ENCODE measurements at regions not wholly inside any gene's neighbourhood (a gene's known extent, or its start where the extent isn't known, plus 50 kb on each side); places are given as distances from the start of the nearest gene placed in this dataset.
"Not testable (repeated sequence)": the region's sequence is repeated elsewhere in the genome, so short reads cannot be mapped to it uniquely, and the experiment has no call there.

- H3K36me3 ChIP-seq (replicated peaks in 1 of 2; ENCODE audit: control insufficient read depth in 1 of 2, insufficient read depth in 2 of 2, low read length in 2 of 2); ATAC-seq; H3K4me2 ChIP-seq (ENCODE audit: low read depth, low read length); H3K4me3 ChIP-seq (replicated peaks in 1 of 3; ENCODE audit: insufficient read depth in 1 of 3, low read depth in 2 of 3, low read length in 3 of 3); H3K9ac ChIP-seq (ENCODE audit: insufficient read depth, low read depth, low read length); H3K79me2 ChIP-seq (ENCODE audit: insufficient read depth, low read length); H2AFZ ChIP-seq (ENCODE audit: low read length); DNase-seq (ENCODE audit: low spot score); H3K27me3 ChIP-seq (ENCODE audit: control insufficient read depth in 1 of 2, insufficient read depth in 2 of 2, low read length in 2 of 2); CTCF ChIA-PET (ENCODE audit: low intra/inter-chr PET ratio, low total read pairs); POLR2A ChIA-PET; intact Hi-C loops (cut with micrococcal nuclease; ENCODE audit: unreplicated experiment); BruUV-seq (replicated peaks); H3K9me3 ChIP-seq (ENCODE audit: low read length); H3K27ac ChIP-seq (ENCODE audit: extremely low read length, insufficient read depth, low read length); H4K20me1 ChIP-seq (ENCODE audit: insufficient read depth, low read length): not testable (repeated sequence)
- in situ Hi-C loops (cut with HindIII; ENCODE audit: extremely low pct_ligation_motif_present, low pct_unique_long_range_greater_than_20kb) = loop anchor here (25.0 kb wide), 1 partner anchor 87 kb away; no protein-coding TSS in a partner anchor
- FAIRE-seq = peak; percentile 34
- 63% methylated on average over 15 of the region's 15 CpGs for WGBS (ENCODE audit: low lambda C conversion rate)
- H3K4me1 ChIP-seq (ENCODE audit: insufficient read depth, low read length) = peaks cover 37% of the 10 kb centered on the region
These were observed 206.9 kb downstream of the NPIPB11 start for GRCh38 chr16:29199626-29200025.

GRCh38 chr16:29198731-29199521 is 207.6 kb downstream of the NPIPB11 start:
- ATAC-seq (no peak), FAIRE-seq (no peak), DNase-seq (ENCODE audit: low spot score) (no peak)
- intact Hi-C loops (cut with micrococcal nuclease; ENCODE audit: unreplicated experiment) = no loop called here
- POLR2A ChIA-PET = no interaction called here
- no peak overlapping the region for H3K27ac ChIP-seq (ENCODE audit: extremely low read length, insufficient read depth, low read length)
- 45% methylated on average over 22 of the region's 23 CpGs for WGBS (ENCODE audit: low lambda C conversion rate)
- CTCF ChIA-PET (ENCODE audit: low intra/inter-chr PET ratio, low total read pairs) = no interaction called here
- H3K4me1 ChIP-seq (ENCODE audit: insufficient read depth, low read length) = peaks cover 37% of the 10 kb centered on the region
- no peak overlapping the region for H3K4me2 ChIP-seq (ENCODE audit: low read depth, low read length)
- TF ChIP-seq, protein P1, sequence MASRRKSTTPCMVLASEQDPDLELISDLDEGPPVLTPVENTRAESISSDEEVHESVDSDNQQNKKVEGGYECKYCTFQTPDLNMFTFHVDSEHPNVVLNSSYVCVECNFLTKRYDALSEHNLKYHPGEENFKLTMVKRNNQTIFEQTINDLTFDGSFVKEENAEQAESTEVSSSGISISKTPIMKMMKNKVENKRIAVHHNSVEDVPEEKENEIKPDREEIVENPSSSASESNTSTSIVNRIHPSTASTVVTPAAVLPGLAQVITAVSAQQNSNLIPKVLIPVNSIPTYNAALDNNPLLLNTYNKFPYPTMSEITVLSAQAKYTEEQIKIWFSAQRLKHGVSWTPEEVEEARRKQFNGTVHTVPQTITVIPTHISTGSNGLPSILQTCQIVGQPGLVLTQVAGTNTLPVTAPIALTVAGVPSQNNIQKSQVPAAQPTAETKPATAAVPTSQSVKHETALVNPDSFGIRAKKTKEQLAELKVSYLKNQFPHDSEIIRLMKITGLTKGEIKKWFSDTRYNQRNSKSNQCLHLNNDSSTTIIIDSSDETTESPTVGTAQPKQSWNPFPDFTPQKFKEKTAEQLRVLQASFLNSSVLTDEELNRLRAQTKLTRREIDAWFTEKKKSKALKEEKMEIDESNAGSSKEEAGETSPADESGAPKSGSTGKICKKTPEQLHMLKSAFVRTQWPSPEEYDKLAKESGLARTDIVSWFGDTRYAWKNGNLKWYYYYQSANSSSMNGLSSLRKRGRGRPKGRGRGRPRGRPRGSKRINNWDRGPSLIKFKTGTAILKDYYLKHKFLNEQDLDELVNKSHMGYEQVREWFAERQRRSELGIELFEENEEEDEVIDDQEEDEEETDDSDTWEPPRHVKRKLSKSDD (CRISPR knock-in tag; IDR thresholded peaks at IDR 0.05; ENCODE audit: low read depth) = no peak
- no peak for TF ChIP-seq NCOA1 (CRISPR knock-in tag; IDR thresholded peaks at IDR 0.05)
- TF ChIP-seq MTA1 (CRISPR knock-in tag; IDR thresholded peaks at IDR 0.05; ENCODE audit: borderline replicate concordance) = no peak
- TF ChIP-seq, protein P2, sequence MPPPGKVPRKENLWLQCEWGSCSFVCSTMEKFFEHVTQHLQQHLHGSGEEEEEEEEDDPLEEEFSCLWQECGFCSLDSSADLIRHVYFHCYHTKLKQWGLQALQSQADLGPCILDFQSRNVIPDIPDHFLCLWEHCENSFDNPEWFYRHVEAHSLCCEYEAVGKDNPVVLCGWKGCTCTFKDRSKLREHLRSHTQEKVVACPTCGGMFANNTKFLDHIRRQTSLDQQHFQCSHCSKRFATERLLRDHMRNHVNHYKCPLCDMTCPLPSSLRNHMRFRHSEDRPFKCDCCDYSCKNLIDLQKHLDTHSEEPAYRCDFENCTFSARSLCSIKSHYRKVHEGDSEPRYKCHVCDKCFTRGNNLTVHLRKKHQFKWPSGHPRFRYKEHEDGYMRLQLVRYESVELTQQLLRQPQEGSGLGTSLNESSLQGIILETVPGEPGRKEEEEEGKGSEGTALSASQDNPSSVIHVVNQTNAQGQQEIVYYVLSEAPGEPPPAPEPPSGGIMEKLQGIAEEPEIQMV (CRISPR knock-in tag; IDR thresholded peaks at IDR 0.05; ENCODE audit: low read depth) = no peak
- no peak for TF ChIP-seq CBX5 (CRISPR knock-in tag; IDR thresholded peaks at IDR 0.05; ENCODE audit: borderline replicate concordance)
- TF ChIP-seq, protein P3, sequence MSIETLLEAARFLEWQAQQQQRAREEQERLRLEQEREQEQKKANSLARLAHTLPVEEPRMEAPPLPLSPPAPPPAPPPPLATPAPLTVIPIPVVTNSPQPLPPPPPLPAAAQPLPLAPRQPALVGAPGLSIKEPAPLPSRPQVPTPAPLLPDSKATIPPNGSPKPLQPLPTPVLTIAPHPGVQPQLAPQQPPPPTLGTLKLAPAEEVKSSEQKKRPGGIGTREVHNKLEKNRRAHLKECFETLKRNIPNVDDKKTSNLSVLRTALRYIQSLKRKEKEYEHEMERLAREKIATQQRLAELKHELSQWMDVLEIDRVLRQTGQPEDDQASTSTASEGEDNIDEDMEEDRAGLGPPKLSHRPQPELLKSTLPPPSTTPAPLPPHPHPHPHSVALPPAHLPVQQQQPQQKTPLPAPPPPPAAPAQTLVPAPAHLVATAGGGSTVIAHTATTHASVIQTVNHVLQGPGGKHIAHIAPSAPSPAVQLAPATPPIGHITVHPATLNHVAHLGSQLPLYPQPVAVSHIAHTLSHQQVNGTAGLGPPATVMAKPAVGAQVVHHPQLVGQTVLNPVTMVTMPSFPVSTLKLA (IDR thresholded peaks at IDR 0.05) = peak; percentile 11; the same call in 1 of the 2 replicates
- TF ChIP-seq, protein P4, sequence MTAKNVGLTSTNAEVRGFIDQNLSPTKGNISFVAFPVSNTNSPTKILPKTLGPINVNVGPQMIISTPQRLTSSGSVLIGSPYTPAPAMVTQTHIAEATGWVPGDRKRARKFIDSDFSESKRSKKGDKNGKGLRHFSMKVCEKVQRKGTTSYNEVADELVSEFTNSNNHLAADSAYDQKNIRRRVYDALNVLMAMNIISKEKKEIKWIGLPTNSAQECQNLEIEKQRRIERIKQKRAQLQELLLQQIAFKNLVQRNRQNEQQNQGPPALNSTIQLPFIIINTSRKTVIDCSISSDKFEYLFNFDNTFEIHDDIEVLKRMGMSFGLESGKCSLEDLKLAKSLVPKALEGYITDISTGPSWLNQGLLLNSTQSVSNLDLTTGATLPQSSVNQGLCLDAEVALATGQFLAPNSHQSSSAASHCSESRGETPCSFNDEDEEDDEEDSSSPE (CRISPR knock-in tag; IDR thresholded peaks at IDR 0.05) = no peak
- H4K20me1 ChIP-seq (ENCODE audit: insufficient read depth, low read length) = no peaks in the 10 kb centered on the region
- H3K4me3 ChIP-seq (replicated peaks in 1 of 3; ENCODE audit: insufficient read depth in 1 of 3, low read depth in 2 of 3, low read length in 3 of 3) = no peak overlapping the region
- no TSS peak for BruUV-seq (replicated peaks)
- H3K27me3 ChIP-seq (ENCODE audit: control insufficient read depth in 1 of 2, insufficient read depth in 2 of 2, low read length in 2 of 2) = peaks cover 1 to 2% of the 10 kb centered on the region in 2 experiments; a peak in 3 of 5 replicates
- no peaks in the 10 kb centered on the region for H3K9me3 ChIP-seq (ENCODE audit: low read length)
- in situ Hi-C loops (cut with HindIII; ENCODE audit: extremely low pct_ligation_motif_present, low pct_unique_long_range_greater_than_20kb) = no loop called here
- no peak overlapping the region for H2AFZ ChIP-seq (ENCODE audit: low read length)
- H3K36me3 ChIP-seq (replicated peaks in 1 of 2; ENCODE audit: control insufficient read depth in 1 of 2, insufficient read depth in 2 of 2, low read length in 2 of 2) = no peaks in the 10 kb centered on the region
- no peaks in the 10 kb centered on the region for H3K79me2 ChIP-seq (ENCODE audit: insufficient read depth, low read length)
- no peak overlapping the region for H3K9ac ChIP-seq (ENCODE audit: insufficient read depth, low read depth, low read length)

All from HepG2 (cell line).